ENCODE measurements at regions not wholly inside any gene's neighbourhood (a gene's known extent, or its start where the extent isn't known, plus 50 kb on each side); places are given as distances from the start of the nearest gene placed in this dataset.

DNA sequence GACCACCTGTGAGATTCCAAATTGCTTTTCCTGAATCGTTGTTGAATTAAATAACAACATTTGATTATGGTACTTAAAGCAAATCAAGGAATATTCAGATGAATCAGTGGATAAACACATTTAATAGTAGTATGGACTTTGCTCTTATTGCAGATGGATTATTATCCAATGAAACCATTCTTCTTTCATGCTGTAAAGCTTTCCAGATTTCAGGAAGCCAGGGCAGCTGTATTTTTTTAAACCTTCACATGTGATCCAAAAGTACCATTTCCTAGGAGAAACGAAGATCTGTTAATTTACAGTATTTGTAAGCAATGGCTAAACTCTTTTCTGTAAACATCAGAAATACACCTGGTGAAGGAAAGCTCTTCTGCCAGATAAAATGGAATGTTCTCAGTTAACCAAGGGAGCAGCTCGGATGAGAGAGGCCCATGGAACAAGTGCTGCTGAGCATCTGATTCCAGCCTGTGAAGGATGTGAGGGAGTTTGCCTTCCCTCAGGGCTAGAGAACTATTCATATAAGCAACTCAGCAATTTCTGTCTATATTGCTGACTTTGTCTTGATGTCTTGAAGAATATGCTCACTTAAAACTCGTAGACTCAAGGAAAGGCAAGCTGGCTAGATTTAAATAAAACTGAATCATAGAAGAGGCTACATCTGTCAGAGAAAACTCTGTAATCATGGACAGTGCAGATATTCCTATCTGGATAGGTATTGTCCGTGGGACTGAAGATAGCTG, 94.4 kb upstream of the LIMCH1 start:
- TF ChIP-seq, protein P1, sequence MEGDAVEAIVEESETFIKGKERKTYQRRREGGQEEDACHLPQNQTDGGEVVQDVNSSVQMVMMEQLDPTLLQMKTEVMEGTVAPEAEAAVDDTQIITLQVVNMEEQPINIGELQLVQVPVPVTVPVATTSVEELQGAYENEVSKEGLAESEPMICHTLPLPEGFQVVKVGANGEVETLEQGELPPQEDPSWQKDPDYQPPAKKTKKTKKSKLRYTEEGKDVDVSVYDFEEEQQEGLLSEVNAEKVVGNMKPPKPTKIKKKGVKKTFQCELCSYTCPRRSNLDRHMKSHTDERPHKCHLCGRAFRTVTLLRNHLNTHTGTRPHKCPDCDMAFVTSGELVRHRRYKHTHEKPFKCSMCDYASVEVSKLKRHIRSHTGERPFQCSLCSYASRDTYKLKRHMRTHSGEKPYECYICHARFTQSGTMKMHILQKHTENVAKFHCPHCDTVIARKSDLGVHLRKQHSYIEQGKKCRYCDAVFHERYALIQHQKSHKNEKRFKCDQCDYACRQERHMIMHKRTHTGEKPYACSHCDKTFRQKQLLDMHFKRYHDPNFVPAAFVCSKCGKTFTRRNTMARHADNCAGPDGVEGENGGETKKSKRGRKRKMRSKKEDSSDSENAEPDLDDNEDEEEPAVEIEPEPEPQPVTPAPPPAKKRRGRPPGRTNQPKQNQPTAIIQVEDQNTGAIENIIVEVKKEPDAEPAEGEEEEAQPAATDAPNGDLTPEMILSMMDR (IDR thresholded peaks at IDR 0.05; ENCODE audit: insufficient read depth, low read length): no peak
- TF ChIP-seq POLR2AphosphoS5 (IDR thresholded peaks at IDR 0.05; ENCODE audit: low read depth) (no peak), GABPA (IDR thresholded peaks at IDR 0.05; ENCODE audit: low read depth) (no peak)
- TF ChIP-seq, protein P2, sequence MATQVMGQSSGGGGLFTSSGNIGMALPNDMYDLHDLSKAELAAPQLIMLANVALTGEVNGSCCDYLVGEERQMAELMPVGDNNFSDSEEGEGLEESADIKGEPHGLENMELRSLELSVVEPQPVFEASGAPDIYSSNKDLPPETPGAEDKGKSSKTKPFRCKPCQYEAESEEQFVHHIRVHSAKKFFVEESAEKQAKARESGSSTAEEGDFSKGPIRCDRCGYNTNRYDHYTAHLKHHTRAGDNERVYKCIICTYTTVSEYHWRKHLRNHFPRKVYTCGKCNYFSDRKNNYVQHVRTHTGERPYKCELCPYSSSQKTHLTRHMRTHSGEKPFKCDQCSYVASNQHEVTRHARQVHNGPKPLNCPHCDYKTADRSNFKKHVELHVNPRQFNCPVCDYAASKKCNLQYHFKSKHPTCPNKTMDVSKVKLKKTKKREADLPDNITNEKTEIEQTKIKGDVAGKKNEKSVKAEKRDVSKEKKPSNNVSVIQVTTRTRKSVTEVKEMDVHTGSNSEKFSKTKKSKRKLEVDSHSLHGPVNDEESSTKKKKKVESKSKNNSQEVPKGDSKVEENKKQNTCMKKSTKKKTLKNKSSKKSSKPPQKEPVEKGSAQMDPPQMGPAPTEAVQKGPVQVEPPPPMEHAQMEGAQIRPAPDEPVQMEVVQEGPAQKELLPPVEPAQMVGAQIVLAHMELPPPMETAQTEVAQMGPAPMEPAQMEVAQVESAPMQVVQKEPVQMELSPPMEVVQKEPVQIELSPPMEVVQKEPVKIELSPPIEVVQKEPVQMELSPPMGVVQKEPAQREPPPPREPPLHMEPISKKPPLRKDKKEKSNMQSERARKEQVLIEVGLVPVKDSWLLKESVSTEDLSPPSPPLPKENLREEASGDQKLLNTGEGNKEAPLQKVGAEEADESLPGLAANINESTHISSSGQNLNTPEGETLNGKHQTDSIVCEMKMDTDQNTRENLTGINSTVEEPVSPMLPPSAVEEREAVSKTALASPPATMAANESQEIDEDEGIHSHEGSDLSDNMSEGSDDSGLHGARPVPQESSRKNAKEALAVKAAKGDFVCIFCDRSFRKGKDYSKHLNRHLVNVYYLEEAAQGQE (IDR thresholded peaks at IDR 0.05; ENCODE audit: insufficient replicate concordance, low read depth): no peak

Measured in HL-60 (cell line).